ENCODE measurements at regions not wholly inside any gene's neighbourhood (a gene's known extent, or its start where the extent isn't known, plus 50 kb on each side); places are given as distances from the start of the nearest gene placed in this dataset.

DNA sequence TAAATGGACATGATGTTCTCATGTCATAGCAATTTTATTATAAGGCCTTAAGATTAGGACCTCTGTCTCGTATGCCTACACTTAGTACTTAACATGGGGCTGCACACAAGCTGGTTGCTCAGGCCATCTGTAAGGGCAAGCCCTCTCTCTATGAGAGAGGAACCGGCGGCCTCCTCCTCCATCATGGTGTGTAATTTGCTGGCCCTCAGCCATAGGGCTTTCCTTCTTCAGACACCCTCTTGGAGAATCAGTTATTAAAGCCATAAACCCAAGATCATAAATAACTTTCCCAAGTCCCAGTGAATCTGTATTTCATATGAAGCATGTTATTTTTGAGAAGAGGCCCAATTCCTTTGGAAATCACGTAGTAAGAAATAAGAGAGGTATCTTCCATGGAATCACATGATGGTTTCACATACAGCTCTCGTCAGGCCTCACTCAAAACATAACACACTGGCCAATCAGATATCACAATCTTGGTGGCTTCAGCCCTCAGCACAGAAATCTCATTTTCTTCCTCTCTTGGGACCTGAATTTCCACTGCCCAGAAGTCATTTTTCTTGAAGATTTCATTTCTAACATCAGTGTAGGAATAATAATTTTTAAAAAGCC, 92.6 kb downstream of the RDH14 start:
- DNase-seq, result no peak
- H3K9me3 ChIP-seq, result no peaks in the 10 kb centered on the region
- H3K36me3 ChIP-seq, result no peaks in the 10 kb centered on the region
- H3K4me3 ChIP-seq, result no peak overlapping the region
- no peak overlapping the region for H3K27ac ChIP-seq
- H3K4me1 ChIP-seq, result no peaks in the 10 kb centered on the region
- no peaks in the 10 kb centered on the region for H3K27me3 ChIP-seq
- no peak for TF ChIP-seq POLR2A (IDR thresholded peaks at IDR 0.05)
- TF ChIP-seq, protein P1, sequence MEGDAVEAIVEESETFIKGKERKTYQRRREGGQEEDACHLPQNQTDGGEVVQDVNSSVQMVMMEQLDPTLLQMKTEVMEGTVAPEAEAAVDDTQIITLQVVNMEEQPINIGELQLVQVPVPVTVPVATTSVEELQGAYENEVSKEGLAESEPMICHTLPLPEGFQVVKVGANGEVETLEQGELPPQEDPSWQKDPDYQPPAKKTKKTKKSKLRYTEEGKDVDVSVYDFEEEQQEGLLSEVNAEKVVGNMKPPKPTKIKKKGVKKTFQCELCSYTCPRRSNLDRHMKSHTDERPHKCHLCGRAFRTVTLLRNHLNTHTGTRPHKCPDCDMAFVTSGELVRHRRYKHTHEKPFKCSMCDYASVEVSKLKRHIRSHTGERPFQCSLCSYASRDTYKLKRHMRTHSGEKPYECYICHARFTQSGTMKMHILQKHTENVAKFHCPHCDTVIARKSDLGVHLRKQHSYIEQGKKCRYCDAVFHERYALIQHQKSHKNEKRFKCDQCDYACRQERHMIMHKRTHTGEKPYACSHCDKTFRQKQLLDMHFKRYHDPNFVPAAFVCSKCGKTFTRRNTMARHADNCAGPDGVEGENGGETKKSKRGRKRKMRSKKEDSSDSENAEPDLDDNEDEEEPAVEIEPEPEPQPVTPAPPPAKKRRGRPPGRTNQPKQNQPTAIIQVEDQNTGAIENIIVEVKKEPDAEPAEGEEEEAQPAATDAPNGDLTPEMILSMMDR (IDR thresholded peaks at IDR 0.05), result no peak

- no peak for DNase-seq
- Histone ChIP-seq H3K4me1 (no peaks in the 10 kb centered on the region), H3K36me3 (no peaks in the 10 kb centered on the region), H3K27ac (no peak overlapping the region), H3K27me3 (no peaks in the 10 kb centered on the region), H3K4me3 (no peak overlapping the region), H3K9me3 (no peaks in the 10 kb centered on the region)
- TF ChIP-seq, protein P1 (IDR thresholded peaks at IDR 0.05), result no peak
- no peak for TF ChIP-seq POLR2A (IDR thresholded peaks at IDR 0.05)
These were observed 94.5 kb downstream of the RDH14 start for GRCh38 chr2:18465979-18466378.

DNA sequence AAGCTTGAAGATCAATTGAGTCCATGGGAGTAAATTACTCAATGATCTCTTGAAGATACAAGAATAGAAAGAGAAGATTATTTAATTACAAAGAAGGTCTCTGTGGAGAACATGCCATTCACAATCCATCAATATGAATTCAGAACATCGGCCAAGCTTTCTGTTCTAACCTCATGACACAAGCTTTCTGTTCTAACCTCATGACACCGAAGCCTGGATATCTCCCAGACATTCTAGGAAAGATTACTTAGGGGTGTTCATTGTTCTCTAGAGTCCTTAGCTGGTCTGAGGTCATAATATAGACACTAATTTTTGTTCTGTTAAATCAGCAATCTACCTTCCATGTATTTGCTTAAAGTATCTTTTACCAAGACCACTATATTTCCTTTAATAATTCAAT, 95.5 kb downstream of the RDH14 start:
- DNase-seq, result no peak
- Histone ChIP-seq H3K9me3 (no peaks in the 10 kb centered on the region), H3K4me1 (no peaks in the 10 kb centered on the region), H3K36me3 (no peaks in the 10 kb centered on the region), H3K27me3 (no peaks in the 10 kb centered on the region), H3K4me3 (no peak overlapping the region), H3K27ac (no peak overlapping the region)
- TF ChIP-seq, protein P1 (IDR thresholded peaks at IDR 0.05), result no peak
- TF ChIP-seq POLR2A (IDR thresholded peaks at IDR 0.05), result no peak

DNA sequence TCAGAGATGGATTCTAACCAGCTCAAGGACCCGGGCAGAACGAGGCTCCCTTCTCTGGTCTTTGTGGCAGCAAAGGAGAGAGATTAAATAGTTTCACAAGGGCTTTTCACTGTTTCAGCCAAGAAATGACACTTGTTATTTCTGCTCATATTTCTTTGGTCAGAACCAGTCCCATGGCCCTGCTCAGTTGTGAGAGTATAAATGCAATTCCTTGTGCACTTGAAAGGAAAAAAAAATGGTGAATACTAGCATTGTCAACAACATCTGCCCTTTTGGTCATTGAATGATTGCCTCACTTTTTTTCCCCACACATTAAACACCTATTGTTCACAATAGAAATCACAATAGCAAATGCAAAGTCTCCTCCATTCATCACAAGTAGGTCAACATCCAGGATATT, 104.4 kb downstream of the RDH14 start:
- Histone ChIP-seq H3K27me3 (no peaks in the 10 kb centered on the region), H3K27ac (no peak overlapping the region), H3K9me3 (no peaks in the 10 kb centered on the region), H3K4me3 (no peak overlapping the region), H3K4me1 (no peaks in the 10 kb centered on the region), H3K36me3 (no peaks in the 10 kb centered on the region)
- no peak for DNase-seq
- no peak for TF ChIP-seq POLR2A (IDR thresholded peaks at IDR 0.05)
- TF ChIP-seq, protein P1 (IDR thresholded peaks at IDR 0.05), result no peak

DNA sequence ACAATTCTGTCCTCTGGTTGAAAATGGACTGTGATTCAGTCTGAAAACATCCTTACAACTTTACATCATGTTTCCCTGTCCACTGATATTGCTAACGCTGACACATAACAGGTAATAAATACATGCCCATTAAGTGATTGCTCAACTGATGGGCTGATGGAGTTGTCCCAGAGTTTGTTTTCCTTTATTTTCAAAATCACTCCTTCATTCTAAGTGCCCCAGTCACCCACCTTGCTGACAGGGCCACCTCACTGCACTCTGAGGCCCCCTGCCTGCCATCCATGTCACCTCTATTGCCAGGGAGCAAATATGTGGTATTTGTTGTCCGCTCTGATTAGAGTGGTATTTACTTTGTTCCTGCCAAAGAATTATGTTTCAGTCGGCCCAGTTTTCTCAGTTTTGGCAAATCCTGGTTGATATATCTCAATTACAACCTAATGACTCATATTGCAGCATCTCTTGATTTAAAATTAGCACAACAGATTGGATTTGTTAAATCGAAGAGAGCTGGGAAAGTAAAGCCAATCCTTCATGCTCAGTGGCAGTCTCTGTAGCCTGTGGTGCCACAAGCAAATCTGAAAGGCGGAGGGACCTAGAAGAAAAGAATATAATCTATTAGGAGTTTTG, 105.1 kb downstream of the RDH14 start:
- no peaks in the 10 kb centered on the region for H3K27me3 ChIP-seq
- H3K4me3 ChIP-seq, result no peak overlapping the region
- H3K9me3 ChIP-seq, result no peaks in the 10 kb centered on the region
- H3K27ac ChIP-seq, result no peak overlapping the region
- no peak for TF ChIP-seq POLR2A (IDR thresholded peaks at IDR 0.05)
- TF ChIP-seq, protein P1 (IDR thresholded peaks at IDR 0.05), result no peak
- H3K36me3 ChIP-seq, result no peaks in the 10 kb centered on the region
- DNase-seq, result no peak
- H3K4me1 ChIP-seq, result no peaks in the 10 kb centered on the region
